Naive B cell (primary cell): ENCODE measurements at regions not wholly inside any gene's neighbourhood (a gene's known extent, or its start where the extent isn't known, plus 50 kb on each side); places are given as distances from the start of the nearest gene placed in this dataset.

Experiments used
- ATAC-seq, 2 donors: fragments of 150-1000 bp; cut with Tn5 transposase; 2 replicates each; pipeline ENCODE4 v1.10.0; 2021; ENCODE audit warnings: low read depth in 2 of 2, mild to moderate bottlenecking in 2 of 2, moderate library complexity in 2 of 2
- DNase-seq: peaks from one replicate; pipeline ENCODE4 v3.0.0; 2022
- H3K27ac Mint-ChIP-seq, 6 donors: one replicate each; pipeline ENCODE4 v1.8.0; 2020 to 2022; ENCODE audit warnings: mild to moderate bottlenecking in 6 of 6, mixed read lengths in 6 of 6, moderate library complexity in 5 of 6, inconsistent platforms in 2 of 6
- H3K27me3 Mint-ChIP-seq, 3 donors: one replicate each; pipeline ENCODE4 v1.8.0; 2021 to 2022; ENCODE audit warnings: mixed read lengths in 3 of 3, mild to moderate bottlenecking in 1 of 3
- H3K36me3 Mint-ChIP-seq, 2 donors: one replicate each; pipeline ENCODE4 v1.8.0; 2020 to 2022; ENCODE audit warnings: mixed read lengths in 2 of 2, inconsistent platforms in 1 of 2, mild to moderate bottlenecking in 1 of 2
- H3K4me1 Mint-ChIP-seq, 3 donors: one replicate each; pipeline ENCODE4 v1.8.0; 2020 to 2022; ENCODE audit warnings: mixed read lengths in 3 of 3, inconsistent platforms in 1 of 3, mild to moderate bottlenecking in 1 of 3, moderate library complexity in 1 of 3
- H3K4me3 Mint-ChIP-seq, 8 donors: one replicate each; pipeline ENCODE4 v1.8.0; 2020 to 2022; ENCODE audit warnings: mild to moderate bottlenecking in 8 of 8, mixed read lengths in 8 of 8, moderate library complexity in 8 of 8, inconsistent platforms in 2 of 8
- H3K9me3 Mint-ChIP-seq, 7 donors: one replicate each; pipeline ENCODE4 v1.8.0; 2020 to 2022; ENCODE audit warnings: mixed read lengths in 7 of 7, mild to moderate bottlenecking in 5 of 7, inconsistent platforms in 2 of 7, moderate library complexity in 1 of 7

DNA sequence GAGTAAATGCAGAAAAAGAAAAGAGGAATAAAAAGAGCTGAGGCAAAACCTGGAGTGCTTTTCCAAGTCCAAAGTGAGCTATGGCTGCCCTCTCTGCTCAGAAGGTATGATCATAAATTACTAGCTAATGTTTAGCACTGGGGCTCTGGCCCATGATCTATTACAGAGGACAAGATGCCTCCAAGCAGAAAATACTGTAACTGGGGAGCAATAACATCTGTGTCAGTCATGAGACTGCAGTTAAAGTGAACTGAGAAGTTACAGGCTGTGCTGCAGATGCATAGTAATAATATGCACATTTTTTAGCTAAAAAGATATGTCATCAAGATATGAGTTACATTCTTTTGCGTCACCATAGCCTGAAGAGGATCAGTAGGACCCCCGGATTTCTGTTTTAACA is 209.4 kb upstream of the RBBP8 start:
- DNase-seq, result no peak
- no peak for ATAC-seq
- H3K9me3 Mint-ChIP-seq, result peaks cover 0 to 4% (median 0%) of the 10 kb centered on the region in 7 donors
- H3K36me3 Mint-ChIP-seq, result no peaks in the 10 kb centered on the region
- peaks cover 6 to 7% (median 7%) of the 10 kb centered on the region in 3 donors for H3K27me3 Mint-ChIP-seq
- H3K27ac Mint-ChIP-seq, result no peak overlapping the region
- no peaks in the 10 kb centered on the region for H3K4me1 Mint-ChIP-seq
- no peak overlapping the region for H3K4me3 Mint-ChIP-seq

DNA sequence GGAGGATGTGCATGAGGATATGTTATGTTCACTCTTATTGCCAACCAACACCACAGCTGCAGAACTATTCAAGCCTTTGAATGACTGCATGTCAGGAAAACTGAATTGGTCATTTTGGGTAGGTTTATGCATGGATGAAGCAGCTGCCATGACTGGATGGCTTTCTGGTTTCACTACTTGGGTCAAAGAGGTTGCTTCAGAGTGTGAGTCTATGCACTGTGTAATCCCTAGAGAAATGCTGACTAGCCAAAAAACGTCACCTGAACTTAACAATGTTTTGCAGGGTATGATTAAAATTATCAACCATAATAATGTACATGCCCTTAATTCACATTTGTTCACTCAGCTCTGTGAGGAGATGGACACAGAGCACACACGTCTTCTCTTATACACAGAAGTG is 206.7 kb upstream of the RBBP8 start:
- no peaks in the 10 kb centered on the region for H3K36me3 Mint-ChIP-seq
- H3K4me1 Mint-ChIP-seq, result no peaks in the 10 kb centered on the region
- ATAC-seq (no peak), DNase-seq (no peak)
- H3K27ac Mint-ChIP-seq, result no peak overlapping the region
- peaks cover 6 to 8% (median 7%) of the 10 kb centered on the region in 3 donors for H3K27me3 Mint-ChIP-seq
- H3K9me3 Mint-ChIP-seq, result no peaks in the 10 kb centered on the region
- H3K4me3 Mint-ChIP-seq, result no peak overlapping the region

DNA sequence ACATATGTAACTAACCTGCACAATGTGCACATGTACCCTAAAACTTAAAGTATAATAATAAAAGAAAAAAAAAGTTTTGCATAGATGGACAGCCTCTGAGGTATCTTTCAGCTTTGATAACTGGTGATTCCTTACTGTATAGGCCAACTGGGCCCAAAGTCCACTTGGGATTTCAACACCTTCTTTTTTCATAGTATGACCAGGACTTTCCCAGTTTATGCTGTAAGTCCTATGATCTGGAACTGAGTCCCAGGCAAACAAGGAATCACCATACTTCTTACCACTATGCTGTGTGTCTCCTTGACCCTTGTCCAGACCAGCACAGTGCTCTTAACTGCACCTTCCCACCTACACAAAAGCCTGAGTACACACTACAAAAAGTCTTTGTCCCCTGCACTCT is 205.1 kb upstream of the RBBP8 start:
- H3K4me1 Mint-ChIP-seq, result no peaks in the 10 kb centered on the region
- H3K27ac Mint-ChIP-seq, result no peak overlapping the region
- H3K4me3 Mint-ChIP-seq, result no peak overlapping the region
- DNase-seq (no peak), ATAC-seq (no peak)
- H3K9me3 Mint-ChIP-seq, result peaks cover 0 to 4% (median 0%) of the 10 kb centered on the region in 7 donors
- peaks cover 6 to 15% (median 14%) of the 10 kb centered on the region in 3 donors for H3K27me3 Mint-ChIP-seq
- H3K36me3 Mint-ChIP-seq, result no peaks in the 10 kb centered on the region

DNA sequence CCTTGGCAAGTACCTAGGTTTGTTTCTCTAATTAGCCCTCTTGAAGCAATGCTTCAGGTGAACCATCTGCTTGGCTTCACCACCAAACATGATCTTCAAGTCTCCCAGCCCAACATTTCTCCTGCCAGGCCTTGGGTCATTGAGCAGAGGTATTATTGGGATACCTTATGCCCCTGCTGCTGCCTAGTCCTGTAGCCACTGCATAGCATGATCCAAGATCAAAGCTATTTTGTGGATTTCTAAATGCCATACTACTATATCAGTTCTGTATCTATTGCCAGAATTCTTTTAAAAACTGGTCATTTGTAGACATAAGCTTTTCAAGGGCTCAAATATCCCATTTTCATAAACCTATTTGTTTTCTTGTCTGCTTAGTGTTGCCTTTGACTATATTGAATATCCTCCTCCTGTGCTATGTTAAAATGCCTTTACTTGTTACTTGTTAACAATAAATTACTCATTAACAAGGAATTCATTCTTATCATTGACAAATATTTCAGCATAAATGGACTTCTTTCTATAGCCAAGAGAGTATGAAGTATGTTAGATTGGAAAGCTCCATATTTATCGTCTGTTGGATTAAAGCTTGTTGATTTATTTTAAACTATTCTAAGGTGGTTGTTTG is 204.5 kb upstream of the RBBP8 start:
- Mint-ChIP-seq H3K4me3 (no peak overlapping the region), H3K4me1 (no peaks in the 10 kb centered on the region)

DNA sequence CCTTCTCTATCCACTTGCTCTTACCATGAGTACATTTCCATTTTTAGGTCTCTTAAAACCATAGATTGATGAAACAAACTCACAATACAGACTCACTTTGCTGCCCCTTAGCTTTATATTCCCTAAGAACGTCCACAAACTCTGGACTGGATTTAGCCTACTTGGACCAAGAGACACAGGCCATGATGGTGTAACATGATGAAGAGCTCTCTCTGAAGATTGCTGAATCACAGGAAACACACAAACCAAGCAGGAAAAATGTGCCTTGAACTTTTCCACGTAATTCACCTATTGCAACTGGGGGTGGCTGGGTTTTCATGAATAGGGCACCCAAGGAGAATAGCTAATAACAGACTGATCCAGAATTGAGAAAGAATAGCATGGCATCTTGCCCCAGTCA is 201.7 kb upstream of the RBBP8 start:
- no peak overlapping the region for H3K27ac Mint-ChIP-seq
- no peak for ATAC-seq
- no peak for DNase-seq
- H3K36me3 Mint-ChIP-seq, result no peaks in the 10 kb centered on the region
- H3K4me3 Mint-ChIP-seq, result no peak overlapping the region
- peaks cover 0 to 7% (median 0%) of the 10 kb centered on the region in 7 donors for H3K9me3 Mint-ChIP-seq
- H3K4me1 Mint-ChIP-seq, result no peaks in the 10 kb centered on the region
- peaks cover 13 to 15% (median 14%) of the 10 kb centered on the region in 3 donors for H3K27me3 Mint-ChIP-seq

More for the DNA sequence above, 204.5 kb upstream of the RBBP8 start:
- no peak for ATAC-seq
- H3K9me3 Mint-ChIP-seq, result peaks cover 0 to 7% (median 0%) of the 10 kb centered on the region in 7 donors
- no peaks in the 10 kb centered on the region for H3K36me3 Mint-ChIP-seq
- H3K27ac Mint-ChIP-seq, result no peak overlapping the region
- DNase-seq, result no peak
- H3K27me3 Mint-ChIP-seq, result peaks cover 12 to 15% (median 14%) of the 10 kb centered on the region in 3 donors

DNA sequence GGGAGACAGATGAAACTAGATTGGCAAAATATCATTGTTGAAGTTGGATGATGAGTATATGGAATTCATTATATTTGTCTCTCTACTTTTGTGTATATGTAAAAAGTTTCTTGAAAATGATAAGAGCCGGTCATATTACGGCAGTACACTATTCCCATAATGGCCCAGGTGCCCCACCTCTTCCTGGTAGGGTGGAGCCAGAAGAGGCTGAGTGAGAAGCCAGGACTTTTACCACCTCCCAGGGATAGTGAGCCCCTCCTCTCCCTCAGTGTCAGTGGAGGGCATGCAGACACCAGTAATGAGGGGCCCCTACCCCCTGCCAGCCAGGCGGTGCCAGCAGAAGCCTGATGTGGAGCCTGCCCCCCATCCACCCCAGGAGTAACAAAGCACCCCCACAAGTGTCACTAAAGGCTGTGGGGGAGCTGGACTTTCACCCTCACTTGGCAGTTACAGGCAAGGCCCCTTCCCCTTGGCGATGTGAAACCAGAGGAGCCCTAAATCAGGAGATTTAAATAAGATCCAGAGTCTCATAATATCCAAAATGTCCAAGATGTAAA is 198.9 kb upstream of the RBBP8 start:
- no peak overlapping the region for H3K27ac Mint-ChIP-seq
- DNase-seq (no peak), ATAC-seq (no peak)
- no peaks in the 10 kb centered on the region for H3K36me3 Mint-ChIP-seq
- no peak overlapping the region for H3K4me3 Mint-ChIP-seq
- peaks cover 6 to 7% (median 7%) of the 10 kb centered on the region in 3 donors for H3K27me3 Mint-ChIP-seq
- H3K9me3 Mint-ChIP-seq, result peaks cover 0 to 7% (median 0%) of the 10 kb centered on the region in 7 donors
- peaks cover 0 to 4% (median 0%) of the 10 kb centered on the region in 3 donors for H3K4me1 Mint-ChIP-seq

DNA sequence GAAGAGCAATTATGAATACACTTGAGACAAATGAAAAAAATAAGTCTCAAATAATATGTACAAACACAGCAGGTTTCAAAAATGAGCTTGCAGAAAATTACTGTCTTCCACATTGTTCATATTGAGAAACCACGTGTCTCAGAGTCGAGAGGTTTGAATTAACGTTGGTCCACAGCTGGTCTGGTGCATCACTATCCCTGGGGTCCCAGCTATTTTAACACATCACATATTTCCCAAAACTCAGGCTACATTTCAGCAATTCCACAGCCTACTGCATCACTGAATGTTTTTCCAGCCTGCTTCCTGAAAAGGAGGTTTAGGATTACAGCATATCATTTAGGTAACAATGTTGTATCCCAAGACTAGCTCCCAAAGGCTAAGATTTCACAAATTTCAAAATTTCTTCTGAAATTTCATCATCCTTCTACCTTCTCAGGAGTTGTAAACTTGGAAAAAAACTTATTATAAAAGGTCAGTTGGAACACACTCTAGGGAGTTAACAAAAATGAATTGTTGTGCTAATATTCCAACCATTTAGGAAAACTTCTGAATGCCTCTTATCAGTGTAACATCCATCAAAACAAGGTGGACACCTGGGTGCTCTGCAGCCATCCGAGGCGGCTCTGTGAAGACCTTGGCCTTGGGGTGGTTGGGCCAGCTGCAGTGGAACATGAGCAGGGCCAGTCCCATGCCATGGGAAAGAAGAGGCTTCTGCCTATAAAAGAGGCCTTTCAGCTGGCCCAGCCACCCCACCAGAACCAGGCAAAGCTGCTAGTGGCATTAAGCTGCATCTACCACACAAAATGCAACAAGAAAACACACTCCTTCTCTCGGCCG is 198.1 kb upstream of the RBBP8 start:
- H3K27me3 Mint-ChIP-seq, result peaks cover 6 to 7% (median 7%) of the 10 kb centered on the region in 3 donors
- H3K4me1 Mint-ChIP-seq, result peaks cover 0 to 9% (median 3%) of the 10 kb centered on the region in 3 donors
- ATAC-seq, result no peak
- no peaks in the 10 kb centered on the region for H3K36me3 Mint-ChIP-seq
- peaks cover 0 to 7% (median 0%) of the 10 kb centered on the region in 7 donors for H3K9me3 Mint-ChIP-seq
- DNase-seq, result no peak
- no peak overlapping the region for H3K27ac Mint-ChIP-seq
- H3K4me3 Mint-ChIP-seq, result no peak overlapping the region

DNA sequence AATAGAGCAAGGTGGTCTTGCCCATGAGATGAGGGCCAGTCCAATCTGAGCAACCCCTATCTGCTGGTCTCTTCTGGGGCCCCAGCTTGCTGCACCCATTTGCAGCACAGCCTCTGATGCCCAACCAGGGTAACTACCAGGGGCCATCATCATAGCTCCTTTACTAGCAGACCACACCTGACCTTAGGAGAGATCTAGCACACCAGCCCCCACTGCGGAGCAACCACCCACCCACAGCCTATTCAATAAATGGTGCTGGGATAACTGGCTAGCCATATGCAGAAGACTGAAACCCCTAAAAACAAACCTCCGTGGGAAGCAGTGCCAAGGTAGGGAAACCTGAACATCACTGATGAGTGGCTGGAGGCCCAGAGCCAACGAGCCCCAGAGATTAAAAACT is 196.1 kb upstream of the RBBP8 start:
- H3K36me3 Mint-ChIP-seq, result peaks cover 0 to 1% of the 10 kb centered on the region in 2 donors
- H3K4me1 Mint-ChIP-seq, result peaks cover 0 to 9% (median 3%) of the 10 kb centered on the region in 3 donors
- no peak overlapping the region for H3K27ac Mint-ChIP-seq
- ATAC-seq (no peak), DNase-seq (no peak)
- peaks cover 5 to 7% (median 7%) of the 10 kb centered on the region in 3 donors for H3K27me3 Mint-ChIP-seq
- peaks cover 0 to 7% (median 0%) of the 10 kb centered on the region in 7 donors for H3K9me3 Mint-ChIP-seq
- H3K4me3 Mint-ChIP-seq, result no peak overlapping the region

DNA sequence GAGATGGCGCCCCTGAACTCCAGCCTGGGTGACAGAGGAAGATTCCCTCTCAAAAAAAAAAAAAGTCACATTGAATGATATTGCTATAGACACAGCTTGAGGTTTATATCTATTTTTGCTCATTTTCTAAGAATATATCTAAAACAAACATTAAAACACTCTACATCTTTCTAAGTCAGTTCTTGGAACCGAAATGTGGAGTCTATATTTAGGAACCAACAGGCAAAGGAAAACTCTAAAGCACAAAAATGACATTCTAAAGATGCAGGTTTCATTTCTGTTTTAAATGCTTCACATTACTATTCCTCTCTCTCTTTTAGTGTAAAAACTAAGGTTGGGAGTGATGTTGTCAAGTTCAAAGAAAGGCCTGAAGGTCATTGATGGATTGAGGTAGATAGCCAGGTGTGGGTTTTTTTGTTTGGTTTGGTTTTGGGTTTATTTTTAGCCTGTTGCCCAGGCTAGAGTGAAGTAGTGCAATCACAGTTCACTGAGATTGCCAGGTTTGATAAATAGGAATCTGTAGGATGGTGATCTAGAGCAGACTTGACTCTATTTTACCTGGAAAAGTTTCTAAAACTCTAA is 194.0 kb upstream of the RBBP8 start:
- peaks cover 0 to 9% (median 3%) of the 10 kb centered on the region in 3 donors for H3K4me1 Mint-ChIP-seq
- H3K4me3 Mint-ChIP-seq, result no peak overlapping the region
- H3K27me3 Mint-ChIP-seq, result peaks cover 0 to 9% (median 4%) of the 10 kb centered on the region in 3 donors
- DNase-seq (no peak), ATAC-seq (no peak)
- no peak overlapping the region for H3K27ac Mint-ChIP-seq
- peaks cover 0 to 4% of the 10 kb centered on the region in 2 donors for H3K36me3 Mint-ChIP-seq
- peaks cover 0 to 9% (median 4%) of the 10 kb centered on the region in 7 donors for H3K9me3 Mint-ChIP-seq

DNA sequence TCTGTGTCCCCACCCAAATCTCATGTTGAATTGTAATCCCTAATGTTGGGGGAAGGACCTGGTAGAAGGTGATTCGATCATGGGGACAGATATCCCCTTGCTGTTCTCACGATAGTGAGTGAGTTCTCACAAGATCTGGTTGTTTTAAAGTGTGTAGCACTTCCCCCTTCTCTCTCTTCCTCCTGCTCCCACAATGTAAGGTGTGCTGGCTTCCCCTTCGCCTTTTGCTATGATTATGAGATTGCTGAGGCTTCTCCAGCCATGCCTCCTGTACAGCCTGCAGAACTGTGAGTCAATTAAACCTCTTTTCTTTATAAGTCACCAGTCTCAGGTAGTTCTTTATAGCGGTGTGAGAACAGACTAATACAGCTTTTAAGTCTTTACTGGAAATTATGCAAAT is 193.3 kb upstream of the RBBP8 start:
- DNase-seq (no peak), ATAC-seq (no peak)
- Mint-ChIP-seq H3K27me3 (peaks cover 0 to 9% (median 4%) of the 10 kb centered on the region in 3 donors), H3K4me3 (no peak overlapping the region), H3K4me1 (peaks cover 0 to 9% (median 3%) of the 10 kb centered on the region in 3 donors), H3K36me3 (peaks cover 0 to 4% of the 10 kb centered on the region in 2 donors), H3K9me3 (peaks cover 0 to 11% (median 8%) of the 10 kb centered on the region in 7 donors), H3K27ac (peak overlapping the region in 1 of 6 donors; percentile 70)

DNA sequence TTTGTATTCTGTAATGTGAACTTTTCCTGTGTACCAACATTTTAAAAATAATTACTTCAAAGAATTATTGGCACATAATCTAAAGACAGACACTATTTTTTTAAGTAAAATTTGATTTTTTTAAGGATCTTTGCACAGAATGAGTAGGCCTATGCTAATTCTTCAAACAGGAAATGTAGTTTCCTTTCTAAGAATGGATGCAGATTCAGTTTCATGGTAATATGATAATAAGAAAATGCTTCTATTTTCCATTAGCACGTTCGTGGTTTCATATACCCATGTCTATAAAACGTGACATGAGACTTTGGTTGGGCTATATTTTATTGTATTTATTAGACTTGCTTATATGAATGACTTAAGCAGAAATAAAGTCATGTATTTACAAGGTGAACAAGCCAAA is 191.8 kb upstream of the RBBP8 start:
- H3K27ac Mint-ChIP-seq, result no peak overlapping the region
- DNase-seq (no peak), ATAC-seq (no peak)
- peaks cover under 1 to 26% (median 14%) of the 10 kb centered on the region in 7 donors for H3K9me3 Mint-ChIP-seq
- peaks cover 0 to 9% (median 3%) of the 10 kb centered on the region in 3 donors for H3K4me1 Mint-ChIP-seq
- peaks cover 0 to 16% (median 8%) of the 10 kb centered on the region in 3 donors for H3K27me3 Mint-ChIP-seq
- H3K36me3 Mint-ChIP-seq, result peaks cover 0 to 4% of the 10 kb centered on the region in 2 donors
- H3K4me3 Mint-ChIP-seq, result no peak overlapping the region

DNA sequence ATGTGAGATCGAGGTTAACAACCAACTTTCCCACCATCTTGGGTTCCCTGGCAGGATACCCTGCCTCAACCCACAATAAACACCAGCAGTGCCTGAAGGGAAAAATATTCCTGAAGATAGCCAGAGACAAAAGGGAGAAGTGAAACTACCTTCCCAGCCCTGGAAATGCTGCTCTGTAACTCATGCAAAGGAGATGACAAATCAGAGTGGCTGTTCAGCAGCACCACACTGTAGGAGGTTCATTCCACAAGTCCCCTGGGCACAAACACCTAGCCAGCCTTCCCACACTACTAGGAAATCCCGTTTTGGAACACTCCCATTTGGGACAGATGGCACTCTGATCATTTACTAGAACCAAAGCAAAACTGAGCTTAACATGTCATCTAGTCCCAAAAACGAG is 190.7 kb upstream of the RBBP8 start:
- Mint-ChIP-seq H3K36me3 (peaks cover 0 to 4% of the 10 kb centered on the region in 2 donors), H3K27ac (no peak overlapping the region), H3K4me1 (peaks cover 0 to 9% (median 3%) of the 10 kb centered on the region in 3 donors), H3K4me3 (no peak overlapping the region), H3K27me3 (peaks cover 0 to 22% (median 8%) of the 10 kb centered on the region in 3 donors), H3K9me3 (peaks cover 5 to 26% (median 14%) of the 10 kb centered on the region in 7 donors)
- ATAC-seq, result no peak
- DNase-seq, result no peak

DNA sequence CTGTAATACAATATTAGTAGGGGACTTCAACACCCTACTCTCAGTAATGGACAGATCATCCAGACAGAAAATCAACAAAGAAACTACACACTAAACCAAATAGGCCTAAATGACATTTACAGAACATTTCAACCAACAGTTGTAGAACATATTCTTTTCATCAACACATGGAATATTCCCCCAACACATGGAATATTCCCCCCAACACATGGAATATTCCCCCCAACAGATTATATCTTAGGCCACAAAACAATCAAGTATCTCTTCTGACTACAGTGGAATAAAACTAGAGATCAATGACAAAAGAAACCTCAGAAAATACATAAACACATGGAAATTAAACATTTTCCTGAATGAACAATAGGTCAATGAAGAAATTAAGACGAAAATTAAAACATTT is 187.2 kb upstream of the RBBP8 start:
- H3K9me3 Mint-ChIP-seq, result peaks cover 5 to 30% (median 14%) of the 10 kb centered on the region in 7 donors
- DNase-seq (no peak), ATAC-seq (no peak)
- H3K36me3 Mint-ChIP-seq, result peaks cover 0 to 4% of the 10 kb centered on the region in 2 donors
- no peak overlapping the region for H3K27ac Mint-ChIP-seq
- peaks cover 7 to 22% (median 9%) of the 10 kb centered on the region in 3 donors for H3K27me3 Mint-ChIP-seq
- no peaks in the 10 kb centered on the region for H3K4me1 Mint-ChIP-seq
- no peak overlapping the region for H3K4me3 Mint-ChIP-seq
